ENCODE measurements at regions not wholly inside any gene's neighbourhood (a gene's known extent, or its start where the extent isn't known, plus 50 kb on each side); places are given as distances from the start of the nearest gene placed in this dataset.

DNA sequence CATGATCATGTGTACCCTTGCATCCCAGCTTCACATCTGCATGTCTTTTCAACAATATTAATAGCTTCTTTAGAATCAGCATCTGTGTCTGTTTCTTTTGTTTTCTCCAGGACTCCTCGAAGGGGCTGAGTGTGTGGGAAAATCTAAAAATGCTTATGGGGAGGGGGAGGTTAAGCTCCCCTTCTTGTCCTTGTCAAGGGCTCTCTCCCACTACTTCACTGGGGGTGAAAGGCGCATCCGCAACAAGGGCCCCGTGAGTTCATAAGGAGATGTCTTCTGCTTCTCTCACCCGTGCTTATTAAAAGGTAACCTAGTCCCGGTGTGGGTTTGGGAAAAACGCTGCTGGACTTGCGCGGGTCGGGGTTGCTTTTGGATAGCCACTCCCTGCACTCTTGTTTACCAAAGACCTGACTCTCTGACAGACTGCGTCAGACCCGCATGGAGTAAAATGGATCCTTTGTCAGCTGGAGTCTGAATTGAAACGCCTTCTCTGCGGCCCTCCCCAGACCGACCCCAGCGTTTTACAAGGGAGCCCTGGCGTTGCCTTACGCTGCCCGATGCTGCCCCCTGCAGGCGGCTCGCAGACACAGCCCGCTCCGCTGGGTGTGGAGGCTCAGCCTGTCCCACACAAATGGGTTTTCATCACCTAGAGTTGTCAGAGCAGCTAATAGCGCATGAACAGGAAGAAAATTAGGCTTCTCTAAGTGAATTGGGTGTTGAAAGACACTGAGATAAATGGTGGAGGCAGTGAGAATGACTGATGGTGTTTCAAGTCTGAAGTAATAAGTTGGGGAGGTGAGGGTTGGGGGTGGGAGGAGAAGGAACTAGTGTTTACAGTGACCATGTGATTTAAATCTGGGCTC is 53.8 kb downstream of the IER5 start:
- TF ChIP-seq, protein P1, sequence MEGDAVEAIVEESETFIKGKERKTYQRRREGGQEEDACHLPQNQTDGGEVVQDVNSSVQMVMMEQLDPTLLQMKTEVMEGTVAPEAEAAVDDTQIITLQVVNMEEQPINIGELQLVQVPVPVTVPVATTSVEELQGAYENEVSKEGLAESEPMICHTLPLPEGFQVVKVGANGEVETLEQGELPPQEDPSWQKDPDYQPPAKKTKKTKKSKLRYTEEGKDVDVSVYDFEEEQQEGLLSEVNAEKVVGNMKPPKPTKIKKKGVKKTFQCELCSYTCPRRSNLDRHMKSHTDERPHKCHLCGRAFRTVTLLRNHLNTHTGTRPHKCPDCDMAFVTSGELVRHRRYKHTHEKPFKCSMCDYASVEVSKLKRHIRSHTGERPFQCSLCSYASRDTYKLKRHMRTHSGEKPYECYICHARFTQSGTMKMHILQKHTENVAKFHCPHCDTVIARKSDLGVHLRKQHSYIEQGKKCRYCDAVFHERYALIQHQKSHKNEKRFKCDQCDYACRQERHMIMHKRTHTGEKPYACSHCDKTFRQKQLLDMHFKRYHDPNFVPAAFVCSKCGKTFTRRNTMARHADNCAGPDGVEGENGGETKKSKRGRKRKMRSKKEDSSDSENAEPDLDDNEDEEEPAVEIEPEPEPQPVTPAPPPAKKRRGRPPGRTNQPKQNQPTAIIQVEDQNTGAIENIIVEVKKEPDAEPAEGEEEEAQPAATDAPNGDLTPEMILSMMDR (conservative IDR thresholded peaks at IDR 0.05; ENCODE audit: low read length): peak; percentile 98
- TF ChIP-seq EZH2phosphoT487 (IDR thresholded peaks at IDR 0.05; ENCODE audit: borderline replicate concordance, low read depth, low read length): no peak
